NAMALWA (cell line): ENCODE measurements at regions not wholly inside any gene's neighbourhood (a gene's known extent, or its start where the extent isn't known, plus 50 kb on each side); places are given as distances from the start of the nearest gene placed in this dataset.
A peak's percentile ranks its signal among the peaks of the same experiment; 100 is the strongest.

Experiments used
- DNase-seq: peaks from one replicate; pipeline ENCODE4 v3.0.0-alpha.2; 2015; ENCODE audit warnings: low spot score

GRCh38 chr2:147408357-147408756 is 436.5 kb upstream of the ACVR2A start:
- DNase-seq: no peak

- DNase-seq: no peak
These were observed 439.2 kb upstream of the ACVR2A start for GRCh38 chr2:147405651-147406050.

GRCh38 chr2:147398996-147399395 is 445.8 kb upstream of the ACVR2A start:
- no peak for DNase-seq

- no peak for DNase-seq
These were observed 446.5 kb upstream of the ACVR2A start for GRCh38 chr2:147398301-147398700.

GRCh38 chr2:147396890-147397289 is 447.9 kb upstream of the ACVR2A start:
- DNase-seq: no peak

GRCh38 chr2:147394179-147394790 is 450.5 kb upstream of the ACVR2A start:
- no peak for DNase-seq

- no peak for DNase-seq
These were observed 452.6 kb upstream of the ACVR2A start for GRCh38 chr2:147392180-147392579.

GRCh38 chr2:147390475-147390874 is 454.4 kb upstream of the ACVR2A start:
- no peak for DNase-seq

- DNase-seq: no peak
These were observed 455.6 kb upstream of the ACVR2A start for GRCh38 chr2:147389218-147389617.

GRCh38 chr2:147388217-147388616 is 456.6 kb upstream of the ACVR2A start:
- no peak for DNase-seq

GRCh38 chr2:147386284-147386683 is 458.5 kb upstream of the ACVR2A start:
- no peak for DNase-seq

- DNase-seq: no peak
These were observed 459.2 kb upstream of the ACVR2A start for GRCh38 chr2:147385600-147385999.

- no peak for DNase-seq
These were observed 460.2 kb upstream of the ACVR2A start for GRCh38 chr2:147384659-147385058.

GRCh38 chr2:147382322-147382948 is 462.4 kb upstream of the ACVR2A start:
- no peak for DNase-seq

- no peak for DNase-seq
These were observed 466.4 kb upstream of the ACVR2A start for GRCh38 chr2:147378403-147378802.

- DNase-seq: no peak
These were observed 469.8 kb upstream of the ACVR2A start for GRCh38 chr2:147375073-147375472.

GRCh38 chr2:147374423-147374811 is 470.4 kb upstream of the ACVR2A start:
- no peak for DNase-seq

- DNase-seq: no peak
These were observed 470.9 kb upstream of the ACVR2A start for GRCh38 chr2:147373800-147374422.

GRCh38 chr2:147368306-147368705 is 476.5 kb upstream of the ACVR2A start:
- DNase-seq: no peak

GRCh38 chr2:147366279-147366678 is 478.6 kb upstream of the ACVR2A start:
- no peak for DNase-seq

- no peak for DNase-seq
These were observed 479.2 kb upstream of the ACVR2A start for GRCh38 chr2:147365622-147366021.

GRCh38 chr2:147364597-147364996 is 480.2 kb upstream of the ACVR2A start:
- DNase-seq: peak; percentile 6

- DNase-seq: no peak
These were observed 481.6 kb upstream of the ACVR2A start for GRCh38 chr2:147363181-147363580.

GRCh38 chr2:147358375-147358774 is 486.5 kb upstream of the ACVR2A start:
- DNase-seq: no peak
